ENCODE measurements at regions not wholly inside any gene's neighbourhood (a gene's known extent, or its start where the extent isn't known, plus 50 kb on each side); places are given as distances from the start of the nearest gene placed in this dataset.
"Not testable (repeated sequence)": the region's sequence is repeated elsewhere in the genome, so short reads cannot be mapped to it uniquely, and the experiment has no call there.

DNA sequence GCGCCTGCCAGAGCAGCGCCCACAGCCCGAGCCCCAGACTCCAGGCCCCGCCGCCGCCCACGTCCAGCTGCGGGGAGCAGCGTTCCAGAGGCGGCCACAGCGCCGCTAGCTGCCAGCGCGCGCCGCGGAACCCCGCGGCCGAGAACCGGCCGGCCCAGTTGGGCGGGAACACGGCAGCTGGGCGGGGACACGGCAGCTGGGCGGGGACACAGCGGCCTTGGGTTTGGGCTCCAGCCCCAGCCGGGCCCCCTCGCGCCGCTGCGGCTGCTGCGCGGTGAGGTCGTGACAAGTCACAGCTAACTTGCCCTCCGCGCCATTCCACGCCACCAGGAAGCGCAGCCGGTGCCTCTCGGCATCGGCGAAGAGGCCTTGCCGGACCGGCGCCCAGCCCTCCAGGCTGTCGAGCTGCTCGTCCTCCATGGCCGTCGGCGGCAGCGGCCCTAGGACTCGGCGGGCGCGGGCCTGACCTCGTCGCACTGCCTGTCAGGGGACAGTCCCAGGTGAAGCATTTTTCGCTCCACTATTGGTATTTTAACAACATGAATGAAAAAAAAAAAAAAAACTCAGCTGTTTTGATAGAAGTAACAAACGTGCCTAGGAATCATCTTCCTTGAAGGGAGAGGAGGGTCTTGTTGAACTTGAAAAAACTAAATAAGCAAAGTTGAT lies 56.6 kb upstream of the GOLGA8N start:
- peak; percentile 0 for DNase-seq (ENCODE audit: low spot score)

- DNase-seq (ENCODE audit: low spot score): not testable (repeated sequence)
These were observed 57.2 kb upstream of the GOLGA8N start for GRCh38 chr15:32536057-32536493.

DNA sequence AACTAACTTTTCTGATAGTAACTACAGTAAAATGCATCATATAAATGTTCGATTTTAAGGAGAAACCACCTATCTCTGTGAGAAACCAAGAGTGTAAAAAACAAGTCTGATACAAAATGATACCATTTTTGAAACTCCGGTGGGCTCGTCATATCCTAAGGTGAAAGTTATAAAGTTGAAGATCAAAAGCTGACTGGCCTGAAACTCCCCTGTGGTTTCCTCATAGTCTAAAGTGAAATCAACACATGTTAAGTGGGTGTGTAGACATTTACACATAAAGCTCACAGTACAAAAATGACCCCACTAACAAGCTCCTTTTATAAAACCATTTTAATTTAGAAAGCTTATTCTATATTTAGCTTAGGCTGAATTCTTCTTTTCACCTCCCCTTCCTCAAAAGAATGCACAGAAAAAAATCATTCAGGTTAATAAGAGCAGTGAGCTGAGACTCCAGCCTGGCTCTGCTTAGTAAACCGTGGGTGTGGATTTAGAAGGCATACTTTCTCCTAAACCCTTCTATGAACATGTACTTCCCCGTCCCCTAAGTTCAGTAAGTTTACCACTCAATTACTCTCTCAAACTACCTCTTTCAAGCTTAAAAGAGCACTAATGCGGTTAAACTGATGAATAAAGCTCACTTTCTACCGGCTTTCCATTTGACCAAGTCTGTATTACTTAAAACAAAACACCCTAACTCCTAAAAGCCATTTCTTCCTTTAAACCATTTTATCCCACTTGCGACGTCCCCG lies 57.9 kb upstream of the GOLGA8N start:
- not testable (repeated sequence) for DNase-seq (ENCODE audit: low spot score)

- DNase-seq (ENCODE audit: low spot score): not testable (repeated sequence)
These were observed 67.5 kb upstream of the GOLGA8O start for GRCh38 chr15:32522900-32523299.

DNA sequence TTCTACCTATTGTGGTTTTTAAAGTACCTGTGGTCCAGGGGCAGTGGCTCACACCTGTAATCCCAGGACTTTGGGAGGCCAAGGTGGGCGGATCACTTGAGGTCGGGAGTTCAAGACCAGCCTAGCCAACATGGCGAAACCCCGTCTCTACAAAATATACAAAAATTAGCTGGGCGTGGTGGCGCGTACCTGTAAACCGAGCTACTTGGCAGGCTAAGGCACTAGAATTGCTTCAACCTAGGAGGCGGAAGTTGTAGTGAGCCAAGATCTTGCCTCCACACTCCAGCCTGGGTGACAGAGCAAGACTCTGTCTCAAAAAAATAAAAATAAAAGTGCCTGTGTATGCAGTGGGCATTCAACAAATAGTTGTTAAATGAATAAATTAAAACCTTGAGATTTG lies 67.0 kb upstream of the GOLGA8O start:
- not testable (repeated sequence) for DNase-seq (ENCODE audit: low spot score)

- not testable (repeated sequence) for DNase-seq (ENCODE audit: low spot score)
These were observed 63.5 kb upstream of the GOLGA8O start for GRCh38 chr15:32518976-32519375.

- not testable (repeated sequence) for DNase-seq (ENCODE audit: low spot score)
These were observed 62.6 kb upstream of the GOLGA8O start for GRCh38 chr15:32518013-32518412.

DNA sequence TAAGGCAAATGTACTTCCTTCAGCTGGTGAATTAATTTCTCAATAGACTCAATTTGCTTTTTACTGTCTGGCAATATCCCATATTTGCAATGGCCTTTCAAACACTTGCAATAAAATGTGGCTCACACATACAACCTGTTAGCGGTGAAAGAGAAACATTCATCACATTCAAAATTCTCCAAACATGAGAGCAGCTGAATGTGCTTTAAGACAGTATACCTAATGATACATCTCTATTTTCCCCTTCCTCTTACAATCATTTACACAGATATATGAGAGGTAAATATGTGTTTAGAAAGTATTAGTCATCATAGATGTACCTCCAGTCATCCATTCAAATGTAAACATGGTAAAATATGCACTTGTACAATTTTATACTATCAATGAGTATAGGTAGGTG lies 61.5 kb upstream of the GOLGA8O start:
- DNase-seq (ENCODE audit: low spot score): not testable (repeated sequence)

DNA sequence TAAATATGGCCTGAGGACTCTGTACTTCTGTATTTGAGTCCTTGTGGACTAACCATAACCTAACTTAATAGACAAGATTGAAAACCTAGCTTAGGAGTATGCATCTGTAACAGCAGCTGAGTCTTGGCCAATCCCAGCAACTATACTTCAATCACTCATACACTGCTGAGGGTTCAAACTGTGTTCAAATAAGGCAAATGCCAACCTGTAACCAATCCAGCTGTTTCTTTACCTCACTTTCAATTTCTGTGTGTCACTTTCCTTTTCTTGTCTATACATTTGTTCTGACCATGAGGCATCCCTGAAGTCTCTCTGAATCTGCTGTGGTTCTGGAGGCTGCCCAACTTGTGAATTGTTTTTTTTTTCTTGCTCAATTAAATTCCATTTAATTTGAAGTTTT lies 57.9 kb upstream of the GOLGA8O start:
- not testable (repeated sequence) for DNase-seq (ENCODE audit: low spot score)

DNA sequence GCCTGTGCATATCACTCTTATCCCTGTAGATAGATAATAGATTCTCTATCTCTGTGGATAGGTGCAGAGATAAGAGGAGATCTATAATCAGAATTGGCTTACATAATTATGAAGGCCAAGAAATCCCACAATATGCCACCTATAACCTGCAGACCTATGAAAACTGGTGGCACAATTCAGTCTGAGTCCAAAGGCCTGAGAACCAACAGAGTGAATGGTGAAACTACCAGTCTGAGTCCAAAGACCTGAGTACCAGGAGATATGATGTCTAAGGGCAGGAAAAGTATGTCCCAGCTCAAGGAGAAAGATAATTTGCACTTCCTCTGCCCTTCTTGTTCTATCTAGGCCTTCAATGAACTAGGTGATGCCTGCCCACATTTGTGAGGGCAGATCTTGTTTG lies 54.6 kb upstream of the GOLGA8O start:
- not testable (repeated sequence) for DNase-seq (ENCODE audit: low spot score)

GRCh38 chr15:32508081-32508480 lies 52.6 kb upstream of the GOLGA8O start:
- DNase-seq (ENCODE audit: low spot score): not testable (repeated sequence)

GRCh38 chr15:32506787-32507186 lies 51.4 kb upstream of the GOLGA8O start:
- DNase-seq (ENCODE audit: low spot score): not testable (repeated sequence)

- not testable (repeated sequence) for DNase-seq (ENCODE audit: low spot score)
These were observed 50.2 kb upstream of the GOLGA8O start for GRCh38 chr15:32505633-32506032.

All from putamen (tissue), 1 donor.